HUES64 (cell line): ENCODE measurements at regions not wholly inside any gene's neighbourhood (a gene's known extent, or its start where the extent isn't known, plus 50 kb on each side); places are given as distances from the start of the nearest gene placed in this dataset.
A peak's percentile ranks its signal among the peaks of the same experiment; 100 is the strongest.

Experiments
- H3K27ac ChIP-seq: 2 replicates; pipeline ENCODE4 v1.7.0; 2013; ENCODE audit warnings: low read depth, low read length, inconsistent platforms
- H3K27me3 ChIP-seq: 2 replicates; pipeline ENCODE4 v1.6.1; 2013; ENCODE audit warnings: mild to moderate bottlenecking, low read length; ENCODE audit not compliant: insufficient read depth
- H3K36me3 ChIP-seq: 2 replicates; pipeline ENCODE4 v1.6.1; 2013; ENCODE audit warnings: mild to moderate bottlenecking, low read length; ENCODE audit not compliant: insufficient read depth
- H3K4me1 ChIP-seq: 2 replicates; pipeline ENCODE4 v1.6.1; 2013; ENCODE audit warnings: mild to moderate bottlenecking, low read length, moderate library complexity; ENCODE audit not compliant: insufficient read depth
- H3K4me3 ChIP-seq: 2 replicates; pipeline ENCODE4 v1.5.1; 2013; ENCODE audit warnings: mild to moderate bottlenecking, low read length, moderate library complexity
- H3K9ac ChIP-seq: 2 replicates; pipeline ENCODE4 v1.6.1; 2013; ENCODE audit warnings: mild to moderate bottlenecking, low read depth, low read length
- H3K9me3 ChIP-seq: 2 replicates; pipeline ENCODE4 v1.6.1; 2013; ENCODE audit warnings: low read depth, low read length; ENCODE audit not compliant: insufficient read depth
- WGBS: fragments of 150-250, 120-280 bp; methylation state at CpG from one replicate; pipeline ENCODE4 v1.1.7; 2013; ENCODE audit warnings: missing lambda C conversion rate; 5-methylcytosine and 5-hydroxymethylcytosine counted together

DNA sequence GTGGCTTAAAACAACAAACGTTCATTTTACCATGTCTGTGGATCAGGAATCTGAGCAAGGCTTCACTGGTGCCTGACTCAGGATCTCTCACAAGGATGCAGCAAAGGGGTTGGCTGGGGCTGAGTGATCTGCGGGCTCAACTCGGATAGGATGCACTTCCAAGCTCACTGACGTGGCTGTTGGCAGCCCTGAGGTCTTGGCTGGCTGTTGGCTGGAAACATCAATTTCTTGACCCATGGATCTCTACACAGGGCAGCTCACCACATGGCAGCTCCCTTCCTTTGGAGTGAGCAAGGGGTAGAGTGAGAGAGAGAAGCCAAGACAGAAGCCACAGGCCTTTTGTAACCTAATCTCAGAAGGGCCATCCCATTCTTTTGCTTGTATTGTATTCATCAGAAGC lies 202.1 kb downstream of the NXNL2 start:
- no peaks in the 10 kb centered on the region for H3K27me3 ChIP-seq
- H3K9me3 ChIP-seq, result peaks cover 8% of the 10 kb centered on the region
- WGBS, result 93% methylated on average over 4 of the region's 4 CpGs
- peaks cover 11% of the 10 kb centered on the region for H3K4me1 ChIP-seq
- H3K36me3 ChIP-seq, result no peaks in the 10 kb centered on the region
- no peak overlapping the region for H3K27ac ChIP-seq
- no peak overlapping the region for H3K4me3 ChIP-seq
- H3K9ac ChIP-seq, result no peak overlapping the region

DNA sequence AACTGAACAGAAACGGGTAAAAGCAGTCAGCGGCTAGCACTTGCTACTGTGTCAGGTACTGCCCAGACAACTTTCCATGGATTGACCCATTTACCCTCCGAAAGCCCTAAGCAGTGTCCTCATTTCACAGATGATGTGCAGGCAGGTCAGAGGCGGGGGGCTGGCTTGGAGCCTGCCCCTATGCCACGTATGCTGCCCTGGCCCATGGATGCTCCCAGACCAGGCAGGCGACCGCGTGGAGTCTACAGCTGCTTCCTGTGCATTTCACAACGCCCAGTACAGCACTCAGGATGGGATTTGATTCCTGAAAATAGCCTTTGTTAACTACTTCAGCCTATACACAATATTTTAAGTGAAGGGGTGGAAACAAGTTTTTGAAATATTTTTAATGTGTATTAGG lies 202.9 kb downstream of the NXNL2 start:
- Histone ChIP-seq H3K27ac (no peak overlapping the region), H3K4me1 (peaks cover 13% of the 10 kb centered on the region), H3K36me3 (no peaks in the 10 kb centered on the region), H3K9ac (no peak overlapping the region), H3K9me3 (peaks cover 8% of the 10 kb centered on the region), H3K4me3 (no peak overlapping the region), H3K27me3 (no peaks in the 10 kb centered on the region)
- WGBS, result 82% methylated on average over 9 of the region's 9 CpGs

DNA sequence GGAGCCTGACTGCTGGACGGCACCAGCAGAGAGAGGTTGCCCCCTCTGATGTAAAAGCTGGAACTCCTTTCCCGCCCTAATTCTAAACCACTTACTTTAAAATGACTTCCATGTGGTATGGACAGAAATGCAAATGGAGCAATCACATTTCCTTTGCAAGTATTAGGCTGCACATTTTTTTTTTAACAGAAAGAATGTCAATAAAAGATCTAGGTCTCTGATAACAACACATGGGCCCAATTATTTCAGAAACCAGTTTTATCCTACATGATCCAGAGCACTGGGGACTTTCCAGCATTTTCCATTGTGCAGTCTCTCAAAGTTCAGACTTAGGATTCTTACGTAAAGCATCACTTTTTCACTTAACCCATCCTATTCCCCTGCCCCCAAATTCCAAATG lies 203.7 kb downstream of the NXNL2 start:
- Histone ChIP-seq H3K36me3 (no peaks in the 10 kb centered on the region), H3K4me1 (peaks cover 11% of the 10 kb centered on the region)

DNA sequence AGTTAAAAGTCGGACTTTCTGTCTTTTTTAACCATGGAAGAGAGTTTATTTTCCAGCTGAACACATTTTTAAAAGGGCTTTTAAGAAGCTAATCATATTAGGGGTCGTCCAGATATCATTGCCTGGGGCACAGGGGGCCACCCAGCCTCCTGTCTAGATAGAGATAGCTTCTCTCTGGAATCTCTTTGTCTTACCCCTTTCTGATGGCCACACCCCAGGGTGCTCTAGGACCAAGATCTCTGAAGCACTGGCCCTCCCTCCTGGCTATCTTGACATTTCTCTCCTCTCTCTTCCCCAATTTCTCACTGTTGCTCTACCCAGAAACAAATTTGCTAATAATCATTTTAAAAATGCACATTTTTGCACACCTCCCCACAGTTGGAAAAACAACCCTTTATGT lies 204.4 kb downstream of the NXNL2 start:
- Histone ChIP-seq H3K4me1 (peaks cover 5% of the 10 kb centered on the region), H3K27me3 (no peaks in the 10 kb centered on the region), H3K9me3 (peaks cover 8% of the 10 kb centered on the region), H3K4me3 (no peak overlapping the region), H3K27ac (no peak overlapping the region), H3K9ac (no peak overlapping the region), H3K36me3 (no peaks in the 10 kb centered on the region)
- WGBS, result 87% methylated on average over 2 of the region's 2 CpGs

More for the DNA sequence above, 203.7 kb downstream of the NXNL2 start:
- Histone ChIP-seq H3K9ac (no peak overlapping the region), H3K9me3 (peaks cover 8% of the 10 kb centered on the region), H3K4me3 (no peak overlapping the region), H3K27ac (no peak overlapping the region), H3K27me3 (no peaks in the 10 kb centered on the region)
- WGBS, result 89% methylated on average over 2 of the region's 3 CpGs

DNA sequence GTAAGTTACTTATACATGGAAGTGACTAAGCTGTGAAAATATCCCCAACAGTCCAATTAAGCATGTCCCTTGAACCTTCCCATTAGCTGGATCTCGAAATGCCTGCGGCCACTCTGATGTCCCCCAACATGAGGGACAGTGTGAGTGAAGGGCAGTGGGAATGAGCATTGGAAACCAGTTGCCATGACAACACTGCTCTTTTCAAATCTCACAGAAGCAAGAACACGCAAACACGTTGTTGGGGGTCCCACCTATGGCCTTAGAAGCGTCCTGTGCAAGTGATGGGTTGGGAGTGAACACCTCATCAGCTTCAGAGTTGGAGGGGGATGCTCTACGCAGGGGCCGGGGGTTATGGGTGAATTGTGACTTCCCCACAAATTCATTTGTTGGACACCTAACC lies 205.9 kb downstream of the NXNL2 start:
- no peak overlapping the region for H3K27ac ChIP-seq
- H3K9ac ChIP-seq, result no peak overlapping the region
- H3K36me3 ChIP-seq, result no peaks in the 10 kb centered on the region
- no peaks in the 10 kb centered on the region for H3K27me3 ChIP-seq
- WGBS, result 89% methylated on average over 7 of the region's 7 CpGs
- peaks cover 5% of the 10 kb centered on the region for H3K4me1 ChIP-seq
- peaks cover 8% of the 10 kb centered on the region for H3K9me3 ChIP-seq
- H3K4me3 ChIP-seq, result no peak overlapping the region

DNA sequence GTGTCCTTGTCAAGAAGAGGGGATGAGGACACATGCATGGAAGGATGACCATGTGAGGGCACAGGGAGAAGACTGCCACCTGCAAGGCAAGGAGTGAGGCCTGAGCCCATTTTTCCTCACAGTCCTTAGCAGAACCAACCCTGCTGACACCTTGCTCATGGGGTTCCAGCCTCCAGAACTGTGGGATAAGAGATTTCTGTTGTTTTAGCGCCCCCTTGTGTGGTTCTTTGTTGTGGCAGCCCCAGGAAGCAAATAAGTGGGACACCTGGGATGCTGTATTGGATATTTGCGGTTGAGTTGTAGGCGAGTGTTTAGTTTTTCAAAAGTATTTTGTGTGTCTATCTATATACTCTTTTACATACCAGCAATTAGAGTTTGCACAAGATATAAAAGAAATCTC lies 206.4 kb downstream of the NXNL2 start:
- Histone ChIP-seq H3K27me3 (no peaks in the 10 kb centered on the region), H3K36me3 (no peaks in the 10 kb centered on the region), H3K4me3 (no peak overlapping the region), H3K9ac (no peak overlapping the region), H3K4me1 (peaks cover 5% of the 10 kb centered on the region), H3K9me3 (peaks cover 8% of the 10 kb centered on the region), H3K27ac (no peak overlapping the region)
- 62% methylated on average over 2 of the region's 3 CpGs for WGBS

DNA sequence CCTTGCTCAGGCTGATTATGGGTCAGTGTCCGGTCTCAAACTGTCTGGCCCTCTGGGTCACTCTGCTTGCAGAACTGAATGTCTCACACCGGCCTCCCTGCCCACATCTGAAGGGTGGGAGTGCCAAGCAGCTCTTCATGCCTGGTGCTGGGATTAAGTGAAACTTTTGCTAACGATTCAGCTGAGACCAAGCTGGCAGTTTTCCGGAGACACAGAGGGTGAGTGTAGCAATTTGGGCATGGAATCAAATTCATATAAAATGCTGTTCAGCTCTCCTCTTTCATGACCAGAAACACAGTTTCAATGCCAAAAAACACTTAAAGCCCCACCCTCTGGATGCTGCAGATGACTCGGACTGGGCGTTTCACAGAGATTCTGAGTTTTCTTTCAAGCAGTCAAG lies 207.5 kb downstream of the NXNL2 start:
- Histone ChIP-seq H3K4me1 (peaks cover 17% of the 10 kb centered on the region), H3K9ac (no peak overlapping the region)
- WGBS, result 97% methylated on average over 6 of the region's 6 CpGs

DNA sequence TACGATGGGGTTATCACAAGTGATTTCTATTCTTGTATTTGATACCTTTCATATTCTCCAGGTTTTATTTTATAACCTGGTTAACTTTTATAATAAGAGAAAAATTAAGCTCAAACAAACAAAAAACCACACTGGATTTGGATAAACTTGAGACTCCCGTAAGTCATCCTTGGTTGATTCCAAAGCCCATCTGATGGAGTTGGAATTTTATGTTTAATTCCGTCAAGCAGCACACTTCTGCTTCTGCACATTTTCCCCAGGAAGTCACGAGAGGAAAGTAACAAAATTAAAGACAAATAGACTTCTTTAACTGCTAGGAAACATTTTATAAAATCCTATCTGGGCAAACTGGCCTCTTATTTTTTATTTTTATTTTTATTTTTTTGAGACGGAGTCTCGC lies 207.9 kb downstream of the NXNL2 start:
- no peaks in the 10 kb centered on the region for H3K27me3 ChIP-seq
- no peak overlapping the region for H3K9ac ChIP-seq
- no peak overlapping the region for H3K27ac ChIP-seq
- H3K4me3 ChIP-seq, result no peak overlapping the region
- H3K9me3 ChIP-seq, result peaks cover 8% of the 10 kb centered on the region
- H3K4me1 ChIP-seq, result peaks cover 21% of the 10 kb centered on the region
- 94% methylated on average over 3 of the region's 6 CpGs for WGBS
- no peaks in the 10 kb centered on the region for H3K36me3 ChIP-seq

More for the DNA sequence above, 207.5 kb downstream of the NXNL2 start:
- no peaks in the 10 kb centered on the region for H3K36me3 ChIP-seq
- H3K4me3 ChIP-seq, result no peak overlapping the region
- peaks cover 8% of the 10 kb centered on the region for H3K9me3 ChIP-seq
- no peaks in the 10 kb centered on the region for H3K27me3 ChIP-seq
- H3K27ac ChIP-seq, result no peak overlapping the region

DNA sequence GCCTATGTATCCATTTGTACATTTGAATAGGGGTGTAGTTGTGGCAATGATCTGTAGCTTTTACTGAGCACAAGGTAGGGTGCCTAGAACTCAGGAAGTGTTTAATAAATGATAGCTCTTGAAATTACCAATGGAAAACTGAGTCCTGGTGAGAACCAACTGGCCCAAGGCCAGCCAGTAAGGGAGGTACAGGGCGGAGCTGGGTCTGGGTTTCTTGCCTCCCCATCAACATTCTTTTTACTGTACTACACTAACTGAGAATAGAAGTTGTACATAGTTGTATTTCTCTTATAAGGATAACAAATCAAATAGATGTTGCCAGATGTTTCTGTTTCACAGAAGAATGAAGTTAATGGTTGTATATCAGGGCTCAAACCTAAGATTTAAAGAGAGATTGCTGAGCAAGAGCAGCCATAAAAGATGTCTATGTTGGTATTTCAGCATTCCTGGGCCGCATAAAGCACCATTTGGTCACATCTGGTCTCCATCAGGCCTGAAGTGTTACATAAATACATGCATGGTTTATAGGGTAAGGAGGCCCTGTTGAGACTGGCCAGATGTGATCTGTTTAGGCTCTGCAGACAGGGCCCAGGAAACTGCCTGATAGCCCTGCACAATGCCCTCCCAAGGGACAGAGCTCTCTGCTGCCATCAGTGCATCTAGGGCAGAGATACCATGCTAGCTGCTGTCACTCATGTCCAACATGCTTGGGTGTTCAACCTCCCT lies 210.5 kb downstream of the NXNL2 start:
- Histone ChIP-seq H3K4me1 (peaks cover 34% of the 10 kb centered on the region), H3K4me3 (no peak overlapping the region), H3K27me3 (no peaks in the 10 kb centered on the region)

DNA sequence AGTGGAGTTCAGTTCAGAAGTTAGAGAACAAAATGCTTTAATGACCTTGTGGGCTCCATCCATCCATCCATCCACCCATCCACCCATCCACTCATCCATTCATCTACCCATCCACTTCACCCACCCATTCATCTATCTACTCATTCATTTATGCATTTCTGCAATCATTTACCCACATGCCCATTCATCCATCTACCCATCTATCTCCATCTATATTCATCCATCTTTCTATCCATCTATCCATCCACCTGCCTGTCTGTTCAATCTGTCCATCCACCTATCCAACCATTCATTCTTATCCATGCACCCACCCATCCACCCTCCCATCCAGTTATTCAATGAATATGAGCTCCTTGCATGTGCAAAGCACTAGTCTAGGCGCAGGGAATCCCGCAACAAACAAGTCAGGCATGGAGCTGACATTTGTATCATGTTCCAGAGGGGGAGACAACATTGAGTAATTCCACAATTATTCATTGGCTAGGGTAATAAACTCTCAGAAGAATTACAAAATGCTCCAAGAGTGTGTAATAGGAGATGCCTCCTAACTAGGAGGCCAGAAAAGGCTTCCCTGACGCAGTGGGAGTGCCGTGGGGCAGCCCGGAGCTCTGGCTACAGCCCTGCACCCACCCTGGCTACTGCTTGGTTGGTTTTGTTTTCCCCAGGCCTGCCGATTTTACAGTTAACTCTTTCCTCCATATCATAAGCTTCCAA lies 211.2 kb downstream of the NXNL2 start:
- H3K36me3 ChIP-seq, result no peaks in the 10 kb centered on the region
- no peak overlapping the region for H3K9ac ChIP-seq
- H3K4me3 ChIP-seq, result no peak overlapping the region
- 0 out of 2 replicates have a peak overlapping the region, but pooled peaks have one; percentile 57 for H3K27ac ChIP-seq
- no peaks in the 10 kb centered on the region for H3K27me3 ChIP-seq
- 49% methylated on average over 6 of the region's 6 CpGs for WGBS
- peaks cover under 1% of the 10 kb centered on the region for H3K9me3 ChIP-seq
- peaks cover 34% of the 10 kb centered on the region for H3K4me1 ChIP-seq

More for the DNA sequence above, 210.5 kb downstream of the NXNL2 start:
- Histone ChIP-seq H3K9me3 (peaks cover 8% of the 10 kb centered on the region), H3K9ac (no peak overlapping the region), H3K36me3 (no peaks in the 10 kb centered on the region), H3K27ac (no peak overlapping the region)
- 95% methylated on average over 2 of the region's 2 CpGs for WGBS

DNA sequence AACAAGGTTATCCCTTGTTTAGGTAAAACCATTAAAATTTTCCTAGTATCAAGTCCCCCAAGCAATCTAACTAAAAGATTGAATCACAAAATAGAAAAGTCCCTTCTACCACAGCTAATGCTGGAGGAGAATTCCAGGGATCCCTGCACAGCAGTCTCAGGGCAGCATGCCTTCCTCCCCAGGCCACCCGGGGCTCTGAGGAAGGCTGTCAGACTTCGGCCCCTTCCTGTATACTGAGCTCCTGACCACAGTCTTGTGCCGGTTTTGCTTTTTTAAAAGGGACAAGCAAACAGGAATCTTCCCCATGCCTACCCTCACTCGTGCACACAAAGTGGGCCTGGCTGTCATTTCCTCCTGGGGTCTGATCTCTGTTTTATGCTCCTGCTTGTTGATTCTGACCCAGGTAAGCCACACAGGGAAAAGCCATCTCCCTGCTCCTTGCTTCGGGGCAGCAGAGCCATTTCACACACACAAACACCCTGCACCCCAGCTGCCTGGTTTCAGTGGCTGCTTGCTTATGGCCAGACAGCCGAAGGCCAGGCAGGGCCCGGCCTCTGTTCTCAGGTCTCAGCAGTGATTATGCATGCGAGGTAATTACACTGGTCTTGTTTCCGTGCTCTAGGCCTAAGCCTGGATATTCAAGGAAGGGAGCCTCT lies 211.9 kb downstream of the NXNL2 start:
- peaks cover 32% of the 10 kb centered on the region for H3K4me1 ChIP-seq
- H3K27ac ChIP-seq, result peak overlapping the region; percentile 57
- H3K4me3 ChIP-seq, result no peak overlapping the region
- H3K9ac ChIP-seq, result peak overlapping the region; percentile 28
- no peaks in the 10 kb centered on the region; the same call in 1 of the 2 replicates for H3K9me3 ChIP-seq
- 30% methylated on average over 9 of the region's 9 CpGs for WGBS
- H3K36me3 ChIP-seq, result no peaks in the 10 kb centered on the region
- no peaks in the 10 kb centered on the region for H3K27me3 ChIP-seq
